Suprapubic skin (tissue), 4 donors: ENCODE measurements at regions not wholly inside any gene's neighbourhood (a gene's known extent, or its start where the extent isn't known, plus 50 kb on each side); places are given as distances from the start of the nearest gene placed in this dataset.

Experiments
- CTCF ChIP-seq, 2 donors: fragments of 200-600 bp in 1 of 2; fragments of 450-650 bp in 1 of 2; sonication (generic) in 1 of 2; IDR thresholded peaks; one replicate each; pipeline ENCODE4 v1.5.1; 2016 to 2019; ENCODE audit warnings: antibody characterized with exemption in 2 of 2, mild to moderate bottlenecking in 1 of 2, moderate library complexity in 1 of 2
- EP300 ChIP-seq: sonication (generic); formaldehyde crosslinking; IDR thresholded peaks from one replicate; pipeline ENCODE4 v1.6.1; 2017; ENCODE audit warnings: antibody characterized with exemption
- POLR2A ChIP-seq, 2 donors: fragments of 450-650 bp; IDR thresholded peaks; one replicate each; pipeline ENCODE4 v1.6.1; 2017; ENCODE audit warnings: antibody characterized with exemption in 2 of 2, mild to moderate bottlenecking in 2 of 2, moderate library complexity in 2 of 2
- POLR2AphosphoS5 ChIP-seq, 3 donors: sonication (generic); formaldehyde crosslinking; IDR thresholded peaks; one replicate each; pipeline ENCODE4 v1.6.1; 2017; ENCODE audit warnings: antibody characterized with exemption in 3 of 3

- TF ChIP-seq CTCF (IDR thresholded peaks at IDR 0.05) (no peak), POLR2AphosphoS5 (IDR thresholded peaks at IDR 0.05) (no peak), POLR2A (IDR thresholded peaks at IDR 0.05) (no peak), EP300 (no peak)
Observed at GRCh38 chr15:61687124-61687523, 373.1 kb downstream of the VPS13C start.
